ENCODE measurements at regions not wholly inside any gene's neighbourhood (a gene's known extent, or its start where the extent isn't known, plus 50 kb on each side); places are given as distances from the start of the nearest gene placed in this dataset.

DNA sequence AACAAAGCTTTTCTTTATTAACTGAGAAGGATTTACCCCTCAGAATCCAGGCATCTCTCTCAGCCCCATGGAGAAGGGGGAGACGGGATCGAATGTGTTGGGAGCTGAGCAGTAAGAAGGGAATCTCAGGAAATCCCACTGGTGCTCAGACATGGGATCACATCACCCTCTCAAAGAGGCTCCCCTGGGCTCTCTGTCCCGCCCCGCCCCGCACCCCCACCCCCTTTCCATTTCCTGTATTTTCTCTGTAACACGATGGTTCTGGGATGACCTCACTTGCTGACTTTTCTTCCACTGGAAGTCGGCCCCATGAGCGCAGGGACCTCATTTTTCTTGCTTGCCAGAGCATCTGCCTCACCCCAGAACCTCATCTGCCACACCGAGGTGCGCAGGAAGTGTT is 96.7 kb upstream of the SLC22A11 start:
- no peak for DNase-seq

DNA sequence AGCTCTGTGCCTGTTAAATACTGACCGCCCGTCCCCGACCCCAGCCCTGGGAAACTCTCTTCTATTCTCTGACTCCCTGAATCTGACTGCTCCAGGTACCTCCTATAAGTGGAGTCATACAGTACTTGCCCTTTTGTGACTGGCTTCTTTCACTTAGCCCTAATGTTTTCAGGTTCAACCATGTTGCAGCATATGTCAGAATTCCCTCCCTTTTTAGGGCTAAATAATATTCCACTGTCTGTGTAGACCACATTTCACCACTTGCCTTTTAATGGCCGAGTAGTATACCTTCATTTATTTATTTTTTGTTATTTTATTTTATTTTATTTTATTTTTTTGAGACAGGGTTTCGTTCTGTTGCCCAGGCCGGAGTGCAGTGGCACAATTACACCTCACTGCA is 96.1 kb upstream of the SLC22A11 start:
- no peak for DNase-seq

- DNase-seq, result no peak
Measured at GRCh38 chr11:64461081-64461480, 94.7 kb upstream of the SLC22A11 start.

DNA sequence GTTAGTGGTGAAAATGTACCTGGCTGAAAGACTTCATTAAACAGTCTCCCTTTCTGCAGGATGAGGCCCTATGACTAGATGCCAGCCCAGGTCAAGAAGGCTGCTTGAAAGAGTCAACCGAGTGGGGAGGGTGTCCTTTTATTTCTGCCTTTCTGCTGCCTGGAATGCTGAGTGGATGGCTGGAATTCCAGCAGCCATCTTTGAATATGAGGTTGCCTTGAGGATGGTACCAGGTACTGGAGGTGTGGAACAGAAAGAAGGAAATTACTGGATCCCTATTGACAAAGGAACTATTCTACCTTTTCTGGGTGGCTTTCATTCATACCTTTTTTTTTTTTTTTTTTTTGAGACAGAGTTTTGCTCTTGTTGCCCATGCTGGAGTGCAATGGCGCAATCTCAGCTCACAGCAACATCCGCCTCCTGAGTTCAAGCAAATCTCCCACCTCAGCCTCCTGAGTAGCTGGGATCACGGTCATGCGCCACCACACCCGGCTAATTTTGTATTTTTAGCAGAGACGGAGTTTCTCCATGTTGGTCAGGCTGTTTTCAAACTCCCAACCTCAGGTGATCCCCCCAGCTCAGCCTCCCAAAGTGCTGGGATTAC is 89.5 kb upstream of the SLC22A11 start:
- no peak for DNase-seq

DNA sequence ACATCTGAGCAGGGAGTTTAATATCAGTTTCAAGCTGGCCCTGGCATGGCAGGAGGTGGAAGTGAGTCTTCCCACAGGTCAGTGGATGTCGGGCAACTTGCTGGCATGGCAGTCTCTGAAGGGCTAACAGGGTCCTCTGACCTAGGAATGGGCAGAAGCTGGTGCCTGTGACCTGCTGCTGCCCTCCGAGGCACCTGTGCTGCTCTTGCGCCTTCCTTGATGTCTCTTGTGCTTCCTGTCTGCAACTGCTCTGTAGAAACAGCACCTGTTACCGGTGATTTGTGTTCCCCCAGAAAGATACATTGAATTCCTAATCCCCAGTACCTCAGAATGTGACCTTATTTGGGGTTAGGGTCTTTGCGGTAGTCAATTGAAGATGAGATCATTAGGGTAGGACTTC is 86.5 kb upstream of the SLC22A11 start:
- DNase-seq, result no peak

DNA sequence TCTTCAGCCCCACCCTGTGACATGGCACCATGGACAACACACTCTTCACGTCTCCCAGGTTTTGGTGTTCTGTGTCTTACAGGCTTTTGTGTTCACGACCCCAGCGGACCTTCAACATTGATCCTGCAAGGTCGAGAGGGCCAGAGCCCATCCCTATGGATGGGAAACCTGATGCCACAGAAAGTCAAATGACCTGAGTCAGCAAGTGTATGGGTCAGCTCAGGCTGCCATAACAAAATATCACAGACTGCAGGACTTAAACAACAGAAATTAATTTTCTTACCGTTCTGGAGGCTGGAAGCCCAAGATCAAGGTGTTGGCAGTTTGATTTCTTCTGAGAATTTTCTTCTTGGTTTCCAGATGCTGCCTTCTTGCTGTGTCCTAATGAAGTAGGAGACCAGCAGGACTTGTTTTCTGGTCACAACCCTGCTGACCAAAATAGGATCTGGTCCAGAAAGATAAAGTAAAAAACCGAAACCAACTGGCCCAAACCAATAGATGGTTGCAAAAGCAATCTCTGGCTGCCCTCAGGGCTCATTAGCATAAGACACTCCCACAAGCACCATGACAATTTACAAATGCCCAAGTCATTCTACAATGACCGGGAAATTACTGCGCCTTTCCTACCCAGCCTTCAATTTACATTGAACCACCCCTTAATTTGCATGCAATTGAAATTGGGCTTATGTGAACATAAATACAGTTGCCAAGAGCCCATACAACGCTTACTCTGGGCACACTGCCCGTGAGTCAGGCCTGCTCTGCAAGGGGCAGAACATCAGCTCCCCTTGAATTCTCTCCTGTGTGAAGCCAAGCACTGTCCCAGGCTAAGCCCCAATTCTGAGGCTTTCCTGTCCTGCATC is 82.9 kb upstream of the SLC22A11 start:
- DNase-seq, result no peak

GRCh38 chr11:64474680-64475079 is 81.1 kb upstream of the SLC22A11 start:
- no peak for DNase-seq

DNA sequence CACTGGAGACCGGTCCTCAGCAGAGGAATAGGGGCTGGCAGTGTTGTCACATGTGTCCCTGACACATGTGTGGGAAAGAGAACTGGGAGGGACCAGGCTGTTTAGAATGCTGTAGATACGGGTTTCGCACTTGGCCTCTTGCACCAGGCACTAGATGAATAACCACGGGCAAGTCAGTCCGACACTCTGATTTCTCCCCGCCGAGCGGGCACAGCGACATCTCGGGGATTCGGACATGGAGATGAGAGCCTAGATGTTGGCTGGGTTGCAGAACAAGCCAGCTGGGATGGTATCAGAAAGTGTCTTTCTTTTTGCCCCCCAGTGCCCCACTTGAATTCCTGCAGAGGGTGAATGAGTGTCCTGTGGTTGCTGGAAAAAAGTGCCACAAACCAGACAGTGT is 80.6 kb upstream of the SLC22A11 start:
- DNase-seq, result no peak

GRCh38 chr11:64476881-64477280 is 78.9 kb upstream of the SLC22A11 start:
- no peak for DNase-seq

DNA sequence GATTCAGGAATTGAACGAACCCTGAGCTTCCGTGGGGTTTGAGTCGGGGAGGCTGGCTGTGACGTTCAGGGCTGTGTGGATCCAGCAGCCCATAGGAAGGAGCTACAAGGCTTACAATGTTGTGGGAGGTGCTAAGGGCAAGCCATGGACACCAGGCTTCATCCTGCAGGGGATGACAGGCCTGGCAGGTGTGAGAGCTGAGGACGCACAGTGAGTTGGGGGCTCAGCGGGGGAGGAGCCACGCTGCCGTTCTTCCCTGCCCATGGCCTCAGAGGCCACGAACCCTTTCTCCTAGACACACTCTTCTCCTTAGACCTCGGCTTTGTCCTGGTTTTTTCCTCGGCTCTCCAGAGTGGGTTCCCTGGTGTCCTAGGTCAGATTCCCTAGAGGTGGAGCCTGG is 78.1 kb upstream of the SLC22A11 start:
- DNase-seq, result no peak

- DNase-seq, result no peak
Measured at GRCh38 chr11:64482588-64482987, 73.2 kb upstream of the SLC22A11 start.

DNA sequence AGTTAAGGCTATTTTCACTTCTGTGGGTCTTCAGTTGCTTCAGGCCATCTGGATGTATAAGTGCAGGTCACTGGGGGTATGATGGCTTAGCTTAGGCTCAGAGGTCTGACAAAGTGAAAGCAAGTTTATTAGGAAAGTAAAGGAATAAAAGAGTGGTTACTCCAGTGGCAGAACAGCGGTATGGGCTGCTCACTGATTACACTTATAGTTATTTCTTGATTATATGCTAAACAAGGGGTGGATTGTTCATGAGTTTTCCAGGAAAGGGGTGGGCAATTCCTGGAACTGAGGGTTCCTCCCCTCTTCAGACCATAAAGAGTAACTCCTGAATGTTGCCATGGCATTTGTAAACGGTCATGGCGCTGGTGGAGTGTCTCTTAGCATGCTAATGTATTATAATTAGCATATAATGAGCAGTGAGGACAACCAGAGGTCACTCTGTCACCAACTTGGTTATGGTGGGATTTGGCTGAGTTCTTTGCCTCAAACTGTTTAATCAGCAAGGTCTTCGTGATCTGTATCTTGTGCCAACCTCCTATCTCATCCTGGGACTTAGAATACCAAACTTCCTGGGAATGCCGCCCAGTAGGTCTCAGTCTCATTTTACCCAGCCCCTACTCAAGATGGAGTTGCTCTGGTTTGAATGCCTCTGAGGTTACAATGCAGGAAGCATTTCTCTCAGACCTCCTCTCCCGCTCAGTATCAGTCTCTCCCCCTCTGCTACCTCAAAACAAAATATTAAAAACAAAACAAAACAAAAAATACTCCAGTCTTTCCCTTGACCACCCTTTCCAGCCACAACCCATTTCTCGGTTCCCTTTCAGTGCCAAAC is 71.3 kb upstream of the SLC22A11 start:
- no peak for DNase-seq

DNA sequence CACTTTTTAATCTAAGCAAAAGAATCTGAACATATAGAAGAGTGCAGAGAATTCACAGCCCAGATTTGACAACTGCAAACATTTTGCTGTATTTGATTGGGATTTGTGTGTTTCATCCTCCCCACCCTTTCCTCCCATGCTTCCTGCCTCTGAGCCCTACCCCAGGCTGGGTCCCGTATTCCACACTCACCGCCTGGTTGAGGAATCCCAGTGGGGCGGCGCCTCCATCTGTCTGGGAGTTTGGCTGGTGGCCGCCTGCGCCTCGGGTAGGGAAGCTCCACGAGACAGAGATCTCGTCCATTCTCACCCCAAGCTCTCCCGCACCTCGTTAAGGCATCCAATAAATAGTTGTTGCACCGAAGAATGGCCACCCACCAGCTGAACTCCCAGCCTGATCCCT is 70.7 kb upstream of the SLC22A11 start:
- no peak for DNase-seq

DNA sequence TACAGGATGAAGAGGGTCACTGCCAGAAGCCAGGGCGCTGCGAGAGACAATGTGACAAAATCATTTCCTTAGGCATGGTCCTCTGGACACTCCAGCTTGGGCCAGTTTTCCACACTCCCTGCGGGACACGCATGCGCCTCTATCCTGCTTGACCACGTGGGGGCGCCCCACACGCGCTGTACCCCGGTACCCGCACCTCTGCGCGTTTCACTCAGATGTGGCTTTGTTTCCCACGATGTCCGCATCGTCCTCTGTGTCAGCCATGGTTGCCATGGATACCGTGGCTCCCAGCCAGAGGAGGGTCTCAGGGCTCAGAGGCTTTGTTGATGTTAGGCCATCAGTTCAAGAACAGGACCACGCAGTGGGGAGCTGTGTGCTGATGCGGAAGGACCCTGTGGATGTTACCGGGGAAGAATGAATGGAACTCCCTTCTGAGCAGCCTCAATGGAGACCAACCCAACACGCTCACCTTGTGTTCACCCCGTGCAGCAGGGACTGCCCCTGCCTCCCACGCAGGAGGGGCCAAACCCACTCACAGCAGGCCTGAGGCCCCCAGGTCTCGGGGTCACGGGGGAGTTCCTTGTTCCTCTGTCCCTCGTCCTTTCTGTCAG is 65.8 kb upstream of the SLC22A11 start:
- peak; percentile 64 for DNase-seq

DNA sequence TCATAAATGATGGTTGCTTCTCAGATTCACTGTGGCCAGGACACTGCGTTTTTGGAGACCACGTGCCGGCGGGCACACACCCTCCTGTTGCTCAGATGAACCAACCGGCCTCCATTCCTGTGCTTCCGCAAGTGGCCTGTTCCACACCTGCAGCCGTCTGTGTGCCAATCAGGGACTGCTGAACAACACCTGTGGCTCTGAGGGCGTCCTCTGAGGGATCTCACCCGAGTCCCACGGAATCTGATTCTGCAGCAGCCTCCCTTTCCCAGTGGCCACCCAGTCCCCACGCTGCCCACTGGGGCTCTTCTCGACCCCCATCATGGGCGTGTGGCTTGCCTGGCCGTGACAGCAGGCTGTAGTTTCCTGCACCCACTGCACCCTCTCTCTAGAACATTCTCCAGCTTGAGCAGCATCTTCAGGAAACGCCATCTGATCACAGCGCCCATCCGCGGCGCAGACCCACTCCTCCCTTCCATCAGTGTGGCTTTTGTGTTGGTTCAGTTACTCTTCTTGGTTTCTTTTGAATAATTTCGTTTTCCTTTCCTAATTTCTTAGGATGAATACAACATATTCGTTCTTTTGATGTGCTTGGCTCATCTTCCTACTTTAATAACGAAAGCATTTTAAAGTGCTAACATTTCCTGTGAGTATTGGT is 65.1 kb upstream of the SLC22A11 start:
- DNase-seq, result no peak

GRCh38 chr11:64492561-64492960 is 63.2 kb upstream of the SLC22A11 start:
- DNase-seq, result no peak

GRCh38 chr11:64498136-64498535 is 57.6 kb upstream of the SLC22A11 start:
- no peak for DNase-seq

GRCh38 chr11:64499261-64500004 is 56.3 kb upstream of the SLC22A11 start:
- no peak for DNase-seq

- no peak for DNase-seq
Measured at GRCh38 chr11:64500176-64501013, 55.3 kb upstream of the SLC22A11 start.

GRCh38 chr11:64501500-64502427 is 54.0 kb upstream of the SLC22A11 start:
- DNase-seq, result no peak
